ENCODE measurements at regions not wholly inside any gene's neighbourhood (a gene's known extent, or its start where the extent isn't known, plus 50 kb on each side); places are given as distances from the start of the nearest gene placed in this dataset.

DNA sequence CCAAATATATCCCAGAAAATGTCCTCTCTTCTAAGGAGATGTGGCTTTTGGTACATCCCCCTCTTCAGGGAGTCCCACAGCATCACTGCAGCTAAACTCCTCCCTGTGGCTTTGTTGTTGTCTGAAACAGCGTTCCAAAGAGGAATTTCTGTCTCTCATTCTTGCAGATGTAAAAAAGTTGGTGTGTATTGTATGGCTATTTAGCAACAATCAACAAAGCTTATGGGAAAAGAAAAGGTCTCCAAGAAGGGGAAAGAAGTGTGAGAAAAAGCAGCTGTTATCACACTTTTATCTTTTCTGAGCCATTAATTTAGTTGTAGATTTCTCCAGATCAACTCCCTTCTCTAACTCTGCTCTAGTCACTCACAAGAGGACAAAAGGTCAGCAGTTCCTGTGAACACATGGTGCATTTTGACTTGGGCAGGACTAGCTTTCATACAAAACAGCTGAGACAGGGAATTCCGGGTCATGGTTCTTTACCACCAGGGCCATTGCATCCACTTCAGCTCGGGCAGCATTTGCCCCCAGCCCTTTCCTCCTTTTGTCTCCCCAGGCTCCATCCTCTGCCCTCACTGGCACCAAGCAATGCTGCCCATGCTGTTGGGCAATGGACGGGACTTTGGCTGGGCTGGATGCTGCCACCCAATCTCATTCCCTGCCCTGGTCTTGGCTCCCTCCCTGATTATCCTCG is 184.7 kb downstream of the TMX1 start:
- TF ChIP-seq, protein P1, sequence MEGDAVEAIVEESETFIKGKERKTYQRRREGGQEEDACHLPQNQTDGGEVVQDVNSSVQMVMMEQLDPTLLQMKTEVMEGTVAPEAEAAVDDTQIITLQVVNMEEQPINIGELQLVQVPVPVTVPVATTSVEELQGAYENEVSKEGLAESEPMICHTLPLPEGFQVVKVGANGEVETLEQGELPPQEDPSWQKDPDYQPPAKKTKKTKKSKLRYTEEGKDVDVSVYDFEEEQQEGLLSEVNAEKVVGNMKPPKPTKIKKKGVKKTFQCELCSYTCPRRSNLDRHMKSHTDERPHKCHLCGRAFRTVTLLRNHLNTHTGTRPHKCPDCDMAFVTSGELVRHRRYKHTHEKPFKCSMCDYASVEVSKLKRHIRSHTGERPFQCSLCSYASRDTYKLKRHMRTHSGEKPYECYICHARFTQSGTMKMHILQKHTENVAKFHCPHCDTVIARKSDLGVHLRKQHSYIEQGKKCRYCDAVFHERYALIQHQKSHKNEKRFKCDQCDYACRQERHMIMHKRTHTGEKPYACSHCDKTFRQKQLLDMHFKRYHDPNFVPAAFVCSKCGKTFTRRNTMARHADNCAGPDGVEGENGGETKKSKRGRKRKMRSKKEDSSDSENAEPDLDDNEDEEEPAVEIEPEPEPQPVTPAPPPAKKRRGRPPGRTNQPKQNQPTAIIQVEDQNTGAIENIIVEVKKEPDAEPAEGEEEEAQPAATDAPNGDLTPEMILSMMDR (conservative IDR thresholded peaks at IDR 0.05): no peak
- no peak for TF ChIP-seq EZH2 (IDR thresholded peaks at IDR 0.05; ENCODE audit: low read depth)
- Histone ChIP-seq H3K9me3 (ENCODE audit: insufficient read depth, low read depth) (no peaks in the 10 kb centered on the region), H3K79me2 (ENCODE audit: low read depth) (no peaks in the 10 kb centered on the region), H3K27me3 (ENCODE audit: insufficient read depth, low read depth) (no peaks in the 10 kb centered on the region), H2AFZ (no peak overlapping the region), H3K27ac (no peak overlapping the region), H3K36me3 (ENCODE audit: low read depth) (no peaks in the 10 kb centered on the region), H3F3A (ENCODE audit: insufficient read depth, low read depth) (no peaks in the 10 kb centered on the region), H3K4me3 (no peak overlapping the region), H3K9me2 (ENCODE audit: insufficient read depth) (no peaks in the 10 kb centered on the region), H3K4me2 (no peak overlapping the region), H3K4me1 (replicated peaks; ENCODE audit: insufficient read depth) (no peaks in the 10 kb centered on the region), H4K20me1 (ENCODE audit: insufficient read depth) (no peaks in the 10 kb centered on the region)
- intact Hi-C loops (cut with micrococcal nuclease; ENCODE audit: unreplicated experiment): no loop called here
- ChIA-PET POLR2A (ENCODE audit: unreplicated experiment) (no interaction called here), CTCF (no interaction called here)
- no TSS peak for BruUV-seq (replicated peaks)
- no peak for DNase-seq

DNA sequence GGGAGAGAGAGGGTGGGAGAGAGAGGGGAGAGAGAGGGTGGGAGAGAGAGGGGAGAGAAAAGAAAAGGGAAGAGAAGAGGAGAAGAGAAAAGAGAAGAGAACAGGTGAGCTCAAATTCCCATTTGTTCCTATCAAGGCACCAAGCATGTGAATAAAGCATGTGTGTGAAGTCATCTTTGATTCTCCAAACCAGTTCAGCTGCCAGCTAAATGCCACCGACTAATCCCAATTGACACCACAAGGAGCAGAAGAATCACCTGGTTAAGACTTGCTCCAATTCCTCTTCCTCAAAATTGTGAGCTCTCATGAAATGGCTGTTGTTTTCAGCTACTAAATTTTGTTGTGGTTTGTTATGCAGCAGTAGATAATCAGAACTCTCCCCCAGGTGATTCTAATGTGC is 188.9 kb downstream of the TMX1 start:
- ChIA-PET POLR2A (ENCODE audit: unreplicated experiment) (interaction anchor here (0.6 kb wide), 1 partner anchor 146 kb away, joined by 18 read pairs; no protein-coding TSS in a partner anchor), CTCF (no interaction called here)
- Histone ChIP-seq H3K9me3 (ENCODE audit: insufficient read depth, low read depth) (no peaks in the 10 kb centered on the region), H3K4me1 (replicated peaks; ENCODE audit: insufficient read depth) (no peaks in the 10 kb centered on the region), H3K36me3 (ENCODE audit: low read depth) (no peaks in the 10 kb centered on the region), H3K27ac (no peak overlapping the region), H3K4me2 (no peak overlapping the region), H3K4me3 (no peak overlapping the region), H3K27me3 (ENCODE audit: insufficient read depth, low read depth) (no peaks in the 10 kb centered on the region), H2AFZ (no peak overlapping the region), H3K9me2 (ENCODE audit: insufficient read depth) (no peaks in the 10 kb centered on the region), H4K20me1 (ENCODE audit: insufficient read depth) (no peaks in the 10 kb centered on the region), H3F3A (ENCODE audit: insufficient read depth, low read depth) (no peaks in the 10 kb centered on the region), H3K79me2 (ENCODE audit: low read depth) (no peaks in the 10 kb centered on the region)
- no TSS peak for BruUV-seq (replicated peaks)
- TF ChIP-seq EZH2 (IDR thresholded peaks at IDR 0.05; ENCODE audit: low read depth): no peak
- TF ChIP-seq, protein P1 (conservative IDR thresholded peaks at IDR 0.05): no peak
- intact Hi-C loops (cut with micrococcal nuclease; ENCODE audit: unreplicated experiment): no loop called here
- DNase-seq: no peak

DNA sequence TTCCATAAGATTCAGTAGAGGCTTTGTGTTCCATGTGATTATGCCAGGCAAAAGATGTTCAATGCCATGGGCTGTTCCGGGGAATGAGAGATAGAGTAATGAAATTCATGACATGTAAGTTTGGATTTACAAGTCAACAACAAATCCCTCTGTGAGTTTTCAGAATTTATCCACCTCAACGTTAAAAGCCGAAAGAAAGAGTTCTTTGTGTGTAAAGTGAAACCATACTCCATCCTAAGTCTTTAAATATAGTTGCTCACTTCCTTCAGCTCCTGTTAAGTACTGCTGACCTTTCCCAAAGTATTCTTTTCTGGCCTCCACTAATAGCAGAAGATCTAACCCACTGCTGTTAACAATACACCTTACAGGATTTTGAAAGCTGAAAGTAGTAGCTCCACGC is 190.0 kb downstream of the TMX1 start:
- CTCF ChIA-PET: no interaction called here
- Histone ChIP-seq H3K36me3 (ENCODE audit: low read depth) (no peaks in the 10 kb centered on the region), H3F3A (ENCODE audit: insufficient read depth, low read depth) (no peaks in the 10 kb centered on the region), H3K27me3 (ENCODE audit: insufficient read depth, low read depth) (no peaks in the 10 kb centered on the region), H3K4me1 (replicated peaks; ENCODE audit: insufficient read depth) (no peaks in the 10 kb centered on the region), H2AFZ (no peak overlapping the region), H3K9me2 (ENCODE audit: insufficient read depth) (no peaks in the 10 kb centered on the region), H3K79me2 (ENCODE audit: low read depth) (no peaks in the 10 kb centered on the region), H3K4me3 (no peak overlapping the region), H3K4me2 (no peak overlapping the region), H4K20me1 (ENCODE audit: insufficient read depth) (no peaks in the 10 kb centered on the region), H3K27ac (no peak overlapping the region), H3K9me3 (ENCODE audit: insufficient read depth, low read depth) (no peaks in the 10 kb centered on the region)
- POLR2A ChIA-PET (ENCODE audit: unreplicated experiment): no interaction called here
- no peak for DNase-seq
- TF ChIP-seq, protein P1 (conservative IDR thresholded peaks at IDR 0.05): no peak
- no peak for TF ChIP-seq EZH2 (IDR thresholded peaks at IDR 0.05; ENCODE audit: low read depth)
- BruUV-seq (replicated peaks): no TSS peak
- intact Hi-C loops (cut with micrococcal nuclease; ENCODE audit: unreplicated experiment): no loop called here

Data from PC-9 (cell line).